ENCODE measurements at regions not wholly inside any gene's neighbourhood (a gene's known extent, or its start where the extent isn't known, plus 50 kb on each side); places are given as distances from the start of the nearest gene placed in this dataset.
"Not testable (repeated sequence)": the region's sequence is repeated elsewhere in the genome, so short reads cannot be mapped to it uniquely, and the experiment has no call there.

DNA sequence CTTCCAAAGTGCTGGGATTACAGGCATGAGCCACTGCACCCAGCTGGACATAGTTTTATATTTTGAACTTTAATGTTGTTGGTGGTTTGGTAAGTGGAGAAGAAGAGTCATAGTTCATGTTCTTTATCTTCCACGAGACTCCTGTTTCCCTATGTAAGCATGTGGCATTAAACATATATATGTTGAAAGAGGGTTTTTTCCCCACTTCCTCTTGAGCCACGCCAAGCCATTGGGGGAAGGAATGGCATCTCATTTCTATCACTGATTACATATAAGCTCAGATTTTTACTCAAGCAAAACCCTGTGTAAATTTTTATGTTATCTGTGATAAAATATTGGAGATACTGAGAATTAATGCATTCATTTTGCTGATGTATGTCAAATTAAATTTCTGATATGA, 300.4 kb downstream of the PHF14 start:
- Histone ChIP-seq H3K27me3 (ENCODE audit: insufficient read depth, low read length) (no peaks in the 10 kb centered on the region), H3K79me2 (ENCODE audit: insufficient read depth, low read length) (no peaks in the 10 kb centered on the region), H3K4me3 (replicated peaks in 1 of 2; ENCODE audit: low read depth in 1 of 2, low read length in 2 of 2) (no peak overlapping the region), H3K9ac (ENCODE audit: low read length) (no peak overlapping the region), H4K20me1 (ENCODE audit: insufficient read depth) (no peaks in the 10 kb centered on the region), H3K4me1 (ENCODE audit: control insufficient read depth in 1 of 2, insufficient read depth in 2 of 2, low read length in 2 of 2) (no peaks in the 10 kb centered on the region), H3K27ac (ENCODE audit: low read depth, low read length) (no peak overlapping the region), H3K9me2 (ENCODE audit: insufficient read depth) (no peaks in the 10 kb centered on the region), H3K4me2 (ENCODE audit: low read length) (no peak overlapping the region), H3K36me3 (ENCODE audit: control insufficient read depth in 1 of 2, insufficient read depth in 2 of 2, low read length in 2 of 2) (no peaks in the 10 kb centered on the region), H3K9me3 (ENCODE audit: control insufficient read depth in 1 of 2, insufficient read depth in 1 of 2, low read depth in 1 of 2, low read length in 2 of 2) (no peaks in the 10 kb centered on the region), H2AFZ (ENCODE audit: low read depth, low read length, poor library complexity, severe bottlenecking) (no peak overlapping the region)
- TF ChIP-seq POLR2A (IDR thresholded peaks at IDR 0.05; ENCODE audit: borderline replicate concordance, extremely low read depth, insufficient read depth, insufficient read length) (no peak), MAX (IDR thresholded peaks at IDR 0.05) (no peak), CEBPB (IDR thresholded peaks at IDR 0.05; ENCODE audit: low read depth) (no peak), YY1 (IDR thresholded peaks at IDR 0.05; ENCODE audit: extremely low read depth, insufficient replicate concordance, low read depth, low read length) (no peak), TCF7L2 (IDR thresholded peaks at IDR 0.05; ENCODE audit: borderline replicate concordance, extremely low read depth, insufficient read depth, insufficient read length) (no peak)
- no TSS peak for BruUV-seq (replicated peaks)
- no peak for ATAC-seq
- DNase-seq (ENCODE audit: low read depth, low spot score), result no peak
- RAD21 ChIA-PET (ENCODE audit: low non-redundant PET in 1 of 2, low total read pairs in 2 of 2, uncharacterized antibody in 2 of 2, unreplicated experiment in 2 of 2), result no interaction called here
- POLR2A ChIA-PET, result no interaction called here
- intact Hi-C loops (cut with micrococcal nuclease), result no loop called here
- CTCF ChIA-PET, result no interaction called here

DNA sequence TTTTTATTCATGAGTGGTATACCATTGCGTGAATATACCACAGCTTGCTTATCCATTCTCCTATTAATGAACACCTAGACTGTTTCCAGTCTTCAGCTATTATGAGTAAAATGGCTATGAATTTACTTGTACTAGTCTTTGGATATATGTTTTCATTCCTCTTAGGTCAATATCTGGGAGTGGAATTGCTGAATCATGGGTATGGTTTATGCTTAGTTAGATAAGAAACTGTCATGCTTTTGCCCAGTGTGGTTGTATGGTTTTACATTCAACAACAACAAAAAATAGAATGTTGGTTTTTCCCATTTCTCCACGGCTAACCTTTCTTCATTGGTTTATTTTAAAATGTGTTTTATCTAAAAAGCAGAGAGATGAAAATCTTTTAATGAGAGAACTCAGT, 308.3 kb downstream of the PHF14 start:
- ChIA-PET CTCF (no interaction called here), RAD21 (ENCODE audit: low non-redundant PET in 1 of 2, low total read pairs in 2 of 2, uncharacterized antibody in 2 of 2, unreplicated experiment in 2 of 2) (no interaction called here), POLR2A (no interaction called here)
- ATAC-seq, result no peak
- no peaks in the 10 kb centered on the region for H3K36me3 ChIP-seq (ENCODE audit: control insufficient read depth in 1 of 2, insufficient read depth in 2 of 2, low read length in 2 of 2)
- H3K4me1 ChIP-seq (ENCODE audit: control insufficient read depth in 1 of 2, insufficient read depth in 2 of 2, low read length in 2 of 2), result no peaks in the 10 kb centered on the region
- no peak overlapping the region for H3K4me3 ChIP-seq (replicated peaks in 1 of 2; ENCODE audit: low read depth in 1 of 2, low read length in 2 of 2)
- no peak overlapping the region for H2AFZ ChIP-seq (ENCODE audit: low read depth, low read length, poor library complexity, severe bottlenecking)
- no peak overlapping the region for H3K9ac ChIP-seq (ENCODE audit: low read length)
- H3K27me3 ChIP-seq (ENCODE audit: insufficient read depth, low read length), result no peaks in the 10 kb centered on the region
- no peaks in the 10 kb centered on the region for H4K20me1 ChIP-seq (ENCODE audit: insufficient read depth)
- no peaks in the 10 kb centered on the region for H3K79me2 ChIP-seq (ENCODE audit: insufficient read depth, low read length)
- no peaks in the 10 kb centered on the region for H3K9me2 ChIP-seq (ENCODE audit: insufficient read depth)
- H3K4me2 ChIP-seq (ENCODE audit: low read length), result no peak overlapping the region
- H3K27ac ChIP-seq (ENCODE audit: low read depth, low read length), result no peak overlapping the region
- no TSS peak for BruUV-seq (replicated peaks)
- DNase-seq (ENCODE audit: low read depth, low spot score), result no peak
- intact Hi-C loops (cut with micrococcal nuclease), result no loop called here
- H3K9me3 ChIP-seq (ENCODE audit: control insufficient read depth in 1 of 2, insufficient read depth in 1 of 2, low read depth in 1 of 2, low read length in 2 of 2), result no peaks in the 10 kb centered on the region
- no peak for TF ChIP-seq JUND (IDR thresholded peaks at IDR 0.05)
- TF ChIP-seq CBX3 (IDR thresholded peaks at IDR 0.05; ENCODE audit: low read depth), result no peak

DNA sequence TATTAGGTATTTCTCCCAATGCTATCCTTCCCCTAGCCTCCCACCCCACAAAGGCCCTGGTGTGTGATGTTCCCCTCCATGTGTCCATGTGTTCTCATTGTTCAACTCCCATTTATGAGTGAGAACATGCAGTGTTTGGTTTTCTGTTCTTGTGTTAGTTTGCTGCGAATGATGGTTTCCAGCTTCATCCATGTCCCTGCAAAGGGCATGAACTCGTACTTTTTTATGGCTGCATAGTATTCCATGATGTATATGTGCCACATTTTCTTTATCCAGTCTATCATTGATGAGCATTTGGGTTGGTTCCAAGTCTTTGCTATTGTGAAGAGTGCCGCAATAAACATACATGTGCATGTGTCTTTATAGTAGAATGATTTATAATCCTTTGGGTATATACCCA, 309.9 kb downstream of the PHF14 start:
- DNase-seq (ENCODE audit: low read depth, low spot score); H2AFZ ChIP-seq (ENCODE audit: low read depth, low read length, poor library complexity, severe bottlenecking); H3K27me3 ChIP-seq (ENCODE audit: insufficient read depth, low read length); H3K4me2 ChIP-seq (ENCODE audit: low read length); H3K9me2 ChIP-seq (ENCODE audit: insufficient read depth); H3K79me2 ChIP-seq (ENCODE audit: insufficient read depth, low read length); BruUV-seq (replicated peaks); H3K9ac ChIP-seq (ENCODE audit: low read length); POLR2A ChIA-PET; H3K36me3 ChIP-seq (ENCODE audit: control insufficient read depth in 1 of 2, insufficient read depth in 2 of 2, low read length in 2 of 2); H3K4me1 ChIP-seq (ENCODE audit: control insufficient read depth in 1 of 2, insufficient read depth in 2 of 2, low read length in 2 of 2); ATAC-seq; RAD21 ChIA-PET (ENCODE audit: low non-redundant PET in 1 of 2, low total read pairs in 2 of 2, uncharacterized antibody in 2 of 2, unreplicated experiment in 2 of 2); intact Hi-C loops (cut with micrococcal nuclease); H3K27ac ChIP-seq (ENCODE audit: low read depth, low read length); CTCF ChIA-PET; H4K20me1 ChIP-seq (ENCODE audit: insufficient read depth); H3K4me3 ChIP-seq (replicated peaks in 1 of 2; ENCODE audit: low read depth in 1 of 2, low read length in 2 of 2); H3K9me3 ChIP-seq (ENCODE audit: control insufficient read depth in 1 of 2, insufficient read depth in 1 of 2, low read depth in 1 of 2, low read length in 2 of 2): not testable (repeated sequence)

All from HCT116 (cell line).